HEK293T (cell line): ENCODE measurements at regions not wholly inside any gene's neighbourhood (a gene's known extent, or its start where the extent isn't known, plus 50 kb on each side); places are given as distances from the start of the nearest gene placed in this dataset.

Experiments used
- CTCF ChIA-PET: fragments of 350-600 bp; formaldehyde crosslinking; extraction: SDS; loops from one replicate; lab custom pipeline; 2021; ENCODE audit warnings: antibody characterized with exemption, inconsistent platforms; lab: Yijun Ruan, JAX
- POLR2A ChIA-PET: fragments of 350-600 bp; formaldehyde crosslinking; extraction: SDS; loops from one replicate; lab custom pipeline; 2020; ENCODE audit warnings: antibody characterized with exemption, inconsistent platforms; lab: Yijun Ruan, JAX
- DNase-seq: peaks from one replicate; pipeline ENCODE4 v3.0.0; 2012; ENCODE audit warnings: mixed read lengths; ENCODE audit errors: extremely low spot score
- ARNT ChIP-seq: fragments of 450-650 bp; IDR thresholded peaks from 2 replicates; pipeline ENCODE4 v1.6.1; 2017; ENCODE audit warnings: mild to moderate bottlenecking
- BHLHE40 ChIP-seq: fragments of 450-650 bp; IDR thresholded peaks from 2 replicates; pipeline ENCODE4 v1.6.1; 2016; ENCODE audit warnings: mild to moderate bottlenecking, moderate library complexity, borderline replicate concordance
- CTBP1 ChIP-seq: fragments of 450-650 bp; IDR thresholded peaks from 2 replicates; pipeline ENCODE4 v1.6.1; 2016; ENCODE audit warnings: borderline replicate concordance
- ELF4 ChIP-seq: fragments of 450-650 bp; IDR thresholded peaks from 2 replicates; pipeline ENCODE4 v1.6.1; 2017; ENCODE audit warnings: antibody characterized with exemption
- FOXA1 ChIP-seq: fragments of 450-650 bp; IDR thresholded peaks from 2 replicates; pipeline ENCODE4 v1.6.1; 2016; ENCODE audit warnings: mild to moderate bottlenecking
- FOXK2 ChIP-seq: fragments of 450-650 bp; IDR thresholded peaks from 2 replicates; pipeline ENCODE4 v1.6.1; 2016; ENCODE audit warnings: mild to moderate bottlenecking
- FOXM1 ChIP-seq: fragments of 450-650 bp; IDR thresholded peaks from 2 replicates; pipeline ENCODE4 v1.6.1; 2017; ENCODE audit warnings: mild to moderate bottlenecking, borderline replicate concordance
- HDGF ChIP-seq: fragments of 450-650 bp; IDR thresholded peaks from 2 replicates; pipeline ENCODE4 v1.6.1; 2017; ENCODE audit warnings: antibody characterized with exemption, borderline replicate concordance
- L3MBTL2 ChIP-seq: fragments of 450-650 bp; conservative IDR thresholded peaks from 2 replicates; pipeline ENCODE4 v1.6.1; 2016; ENCODE audit warnings: mild to moderate bottlenecking
- LEF1 ChIP-seq: fragments of 450-650 bp; IDR thresholded peaks from 2 replicates; pipeline ENCODE4 v1.6.1; 2017; ENCODE audit warnings: mild to moderate bottlenecking, borderline replicate concordance
- NFRKB ChIP-seq: fragments of 450-650 bp; IDR thresholded peaks from 2 replicates; pipeline ENCODE4 v1.6.1; 2016; ENCODE audit warnings: mild to moderate bottlenecking, moderate library complexity
- PKNOX1 ChIP-seq: fragments of 450-650 bp; IDR thresholded peaks from 2 replicates; pipeline ENCODE4 v1.6.1; 2016
- SP1 ChIP-seq: fragments of 450-650 bp; IDR thresholded peaks from 2 replicates; pipeline ENCODE4 v1.6.1; 2017
- SUZ12 ChIP-seq: fragments of 450-650 bp; IDR thresholded peaks from 2 replicates; pipeline ENCODE4 v1.6.1; 2016; ENCODE audit warnings: mild to moderate bottlenecking
- TARDBP ChIP-seq: fragments of 450-650 bp; IDR thresholded peaks from 2 replicates; pipeline ENCODE4 v1.6.1; 2016
- ZNF384 ChIP-seq: fragments of 450-650 bp; IDR thresholded peaks from 2 replicates; pipeline ENCODE4 v1.6.1; 2016

- DNase-seq = no peak
- CTCF ChIA-PET = no interaction called here
These were observed 174.9 kb downstream of the SOX11 start for GRCh38 chr2:5867056-5867455.

GRCh38 chr2:5868931-5869330 is 176.7 kb downstream of the SOX11 start:
- no peak for TF ChIP-seq PKNOX1
- no peak for TF ChIP-seq TARDBP
- no peak for TF ChIP-seq NFRKB
- TF ChIP-seq LEF1 = no peak
- TF ChIP-seq FOXA1 = no peak
- no peak for TF ChIP-seq ELF4
- TF ChIP-seq FOXM1 = no peak
- TF ChIP-seq L3MBTL2 = no peak
- no peak for TF ChIP-seq ARNT
- no peak for TF ChIP-seq SUZ12
- no peak for TF ChIP-seq HDGF
- TF ChIP-seq FOXK2 = no peak
- no peak for TF ChIP-seq CTBP1
- no peak for TF ChIP-seq ZNF384
- TF ChIP-seq BHLHE40 = no peak
- TF ChIP-seq SP1 = no peak
- no peak for DNase-seq
- POLR2A ChIA-PET = no interaction called here
- CTCF ChIA-PET = no interaction called here

More at GRCh38 chr2:5867056-5867455, 174.9 kb downstream of the SOX11 start:
- POLR2A ChIA-PET = no interaction called here
- TF ChIP-seq PKNOX1 = no peak
- no peak for TF ChIP-seq FOXK2
- TF ChIP-seq SP1 = no peak
- TF ChIP-seq NFRKB = no peak
- TF ChIP-seq ELF4 = no peak
- no peak for TF ChIP-seq LEF1
- no peak for TF ChIP-seq ARNT
- no peak for TF ChIP-seq FOXA1
- TF ChIP-seq BHLHE40 = no peak
- TF ChIP-seq TARDBP = no peak
- no peak for TF ChIP-seq L3MBTL2
- no peak for TF ChIP-seq HDGF
- TF ChIP-seq CTBP1 = no peak
- no peak for TF ChIP-seq FOXM1

GRCh38 chr2:5869936-5870335 is 177.8 kb downstream of the SOX11 start:
- no peak for TF ChIP-seq ARNT
- TF ChIP-seq SP1 = no peak
- TF ChIP-seq TARDBP = no peak
- TF ChIP-seq ELF4 = no peak
- no peak for TF ChIP-seq ZNF384
- ChIA-PET POLR2A (no interaction called here), CTCF (no interaction called here)
- no peak for DNase-seq

- DNase-seq = no peak
- CTCF ChIA-PET = no interaction called here
- POLR2A ChIA-PET = no interaction called here
- TF ChIP-seq TARDBP (no peak), PKNOX1 (no peak)
These were observed 185.2 kb downstream of the SOX11 start for GRCh38 chr2:5877360-5877759.

- ChIA-PET CTCF (no interaction called here), POLR2A (no interaction called here)
- no peak for DNase-seq
- TF ChIP-seq LEF1 = no peak
- TF ChIP-seq ARNT = no peak
- no peak for TF ChIP-seq FOXK2
- TF ChIP-seq FOXA1 = no peak
- no peak for TF ChIP-seq PKNOX1
- no peak for TF ChIP-seq ZNF384
- TF ChIP-seq L3MBTL2 = no peak
- TF ChIP-seq HDGF = no peak
- TF ChIP-seq SUZ12 = no peak
- TF ChIP-seq NFRKB = no peak
- TF ChIP-seq BHLHE40 = no peak
- no peak for TF ChIP-seq SP1
- no peak for TF ChIP-seq CTBP1
- no peak for TF ChIP-seq FOXM1
- no peak for TF ChIP-seq TARDBP
- TF ChIP-seq ELF4 = no peak
These were observed 193.4 kb downstream of the SOX11 start for GRCh38 chr2:5885451-5886173.

GRCh38 chr2:5886462-5886861 is 194.3 kb downstream of the SOX11 start:
- no peak for DNase-seq
- TF ChIP-seq FOXK2 (no peak), FOXA1 (no peak), TARDBP (no peak), BHLHE40 (no peak), ELF4 (no peak), ZNF384 (no peak), SUZ12 (no peak), HDGF (no peak), FOXM1 (no peak), LEF1 (no peak), SP1 (no peak), L3MBTL2 (no peak), PKNOX1 (no peak), ARNT (no peak), CTBP1 (no peak), NFRKB (no peak)
- CTCF ChIA-PET = no interaction called here
- POLR2A ChIA-PET = no interaction called here
